ENCODE measurements at regions not wholly inside any gene's neighbourhood (a gene's known extent, or its start where the extent isn't known, plus 50 kb on each side); places are given as distances from the start of the nearest gene placed in this dataset.
"Not testable (repeated sequence)": the region's sequence is repeated elsewhere in the genome, so short reads cannot be mapped to it uniquely, and the experiment has no call there.

DNA sequence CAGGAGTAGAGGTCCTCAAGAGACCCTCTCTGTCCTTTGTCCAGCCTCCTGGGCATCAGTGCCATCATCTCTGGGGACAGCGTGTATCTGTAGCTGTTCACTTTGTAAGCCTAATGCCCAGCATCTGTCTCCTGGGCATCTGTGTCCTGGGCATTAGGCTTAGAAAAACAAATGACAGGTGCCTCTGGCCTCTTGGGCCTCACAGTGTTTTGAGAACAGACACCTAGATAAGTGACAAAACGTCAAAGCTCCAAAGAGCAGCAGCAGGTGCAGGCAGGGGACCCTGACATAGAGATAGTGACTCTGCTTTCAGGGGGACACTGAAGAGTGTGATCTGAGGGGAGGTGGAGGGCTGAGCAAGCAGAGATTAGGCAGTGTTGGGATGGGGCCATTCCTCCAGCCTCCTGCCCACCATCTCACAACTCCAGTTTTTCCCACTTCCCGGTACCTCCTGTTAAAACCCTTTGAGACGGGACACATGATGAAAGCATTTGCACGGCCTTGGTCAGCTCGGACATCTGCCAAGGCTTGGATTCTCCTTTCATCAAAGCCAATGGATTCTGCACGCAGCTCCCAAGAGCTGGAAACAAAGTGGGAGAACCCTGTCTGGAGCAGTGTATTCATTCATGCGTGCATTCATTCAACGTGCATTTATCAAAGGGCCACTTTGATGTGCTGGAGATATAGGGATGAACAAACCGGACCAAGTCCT is 55.5 kb upstream of the CD93 start:
- no peak overlapping the region for H3K27ac ChIP-seq
- TF ChIP-seq CTCF (conservative IDR thresholded peaks at IDR 0.05): no peak

GRCh38 chr20:23140991-23141390 is 54.9 kb upstream of the CD93 start:
- H3K27ac ChIP-seq: no peak overlapping the region
- TF ChIP-seq CTCF (conservative IDR thresholded peaks at IDR 0.05): no peak

GRCh38 chr20:23139984-23140383 is 53.9 kb upstream of the CD93 start:
- H3K27ac ChIP-seq: not testable (repeated sequence)

- no peak for TF ChIP-seq CTCF (conservative IDR thresholded peaks at IDR 0.05)
These were observed 53.4 kb upstream of the CD93 start for GRCh38 chr20:23139524-23139923.

GRCh38 chr20:23138682-23139081 is 52.6 kb upstream of the CD93 start:
- H3K27ac ChIP-seq: no peak overlapping the region
- no peak for TF ChIP-seq CTCF (conservative IDR thresholded peaks at IDR 0.05)

More at GRCh38 chr20:23139524-23139923, 53.4 kb upstream of the CD93 start:
- no peak overlapping the region for H3K27ac ChIP-seq

- no peak overlapping the region for H3K27ac ChIP-seq
- TF ChIP-seq CTCF (conservative IDR thresholded peaks at IDR 0.05): no peak
These were observed 52.1 kb upstream of the CD93 start for GRCh38 chr20:23138226-23138625.

GRCh38 chr20:23136893-23137745 is 51.0 kb upstream of the CD93 start:
- no peak overlapping the region for H3K27ac ChIP-seq
- TF ChIP-seq CTCF (conservative IDR thresholded peaks at IDR 0.05): no peak
